Right lobe of liver (tissue), 6 donors: ENCODE measurements at regions not wholly inside any gene's neighbourhood (a gene's known extent, or its start where the extent isn't known, plus 50 kb on each side); places are given as distances from the start of the nearest gene placed in this dataset.
A peak's percentile ranks its signal among the peaks of the same experiment; 100 is the strongest.

ENCODE experiments used
- ATAC-seq, 4 donors: fragments of 200-7000 bp; cut with Tn5 transposase; one replicate each; pipeline ENCODE4 v1.9.1; 2020; ENCODE audit warnings: mild to moderate bottlenecking in 4 of 4, moderate library complexity in 4 of 4
- DNase-seq, 3 donors: peaks; one replicate each; pipeline ENCODE4 v3.0.0-alpha.2; 2020
- H3K27ac ChIP-seq, 3 donors: fragments of 200-600 bp; one replicate each; pipeline ENCODE4 v1.8.0; 2022
- H3K27me3 ChIP-seq, 2 donors: fragments of 200-600 bp; one replicate each; pipeline ENCODE4 v1.8.0; 2022
- H3K36me3 ChIP-seq, 4 donors: fragments of 200-600 bp; sonication (generic) in 1 of 4; one replicate each; pipeline versions ENCODE4 v1.5.1 to v1.8.0; 2017 to 2022; ENCODE audit warnings: control low read depth in 1 of 4
- H3K4me1 ChIP-seq, 4 donors: fragments of 200-600 bp; sonication (generic) in 1 of 4; one replicate each; pipeline versions ENCODE4 v1.5.1 to v1.8.0; 2017 to 2022; ENCODE audit warnings: control low read depth in 1 of 4
- H3K4me3 ChIP-seq, 3 donors: fragments of 200-600 bp; one replicate each; pipeline ENCODE4 v1.8.0; 2022
- H3K9me3 ChIP-seq, 4 donors: fragments of 200-600 bp; sonication (generic) in 1 of 4; one replicate each; pipeline versions ENCODE4 v1.5.1 to v1.8.0; 2017 to 2022; ENCODE audit warnings: control low read depth in 1 of 4
- POLR2A ChIP-seq: fragments of 450-650 bp; IDR thresholded peaks from one replicate; pipeline ENCODE4 v1.6.1; 2017; ENCODE audit warnings: antibody characterized with exemption, mild to moderate bottlenecking
- WGBS: methylation state at CpG from one replicate; pipeline ENCODE4 v1.1.6; 2018; ENCODE audit warnings: low coverage, low lambda C conversion rate; ENCODE audit not compliant: insufficient coverage; ENCODE audit errors: missing lambda C conversion rate; 5-methylcytosine and 5-hydroxymethylcytosine counted together
- intact Hi-C, 2 donors: fragments of 100-400 bp; cut with DNase I; formaldehyde crosslinking; loops; one replicate each; pipeline versions ENCODE4 v1.11.2 to v1.14.1; 2022
- TF ChIP-seq, protein P1 (sequence below), 4 donors: fragments of 200-600 bp in 3 of 4; fragments of 450-650 bp in 1 of 4; IDR thresholded peaks; one replicate each; pipeline versions ENCODE4 v1.5.1 to v1.8.0; 2016 to 2022; ENCODE audit warnings: antibody characterized with exemption in 4 of 4, mild to moderate bottlenecking in 2 of 4
- donor health status: DM: no; HTN: yes; CAD: no.
- donor health status: DM: no; HTN: no; CAD: no.
- donor health status: DM: no; HTN: no; CAD: no.
- donor health status: DM: no; HTN: yes; CAD: no.
- donor health status: DM: no; HTN: yes; CAD: no.

DNA sequence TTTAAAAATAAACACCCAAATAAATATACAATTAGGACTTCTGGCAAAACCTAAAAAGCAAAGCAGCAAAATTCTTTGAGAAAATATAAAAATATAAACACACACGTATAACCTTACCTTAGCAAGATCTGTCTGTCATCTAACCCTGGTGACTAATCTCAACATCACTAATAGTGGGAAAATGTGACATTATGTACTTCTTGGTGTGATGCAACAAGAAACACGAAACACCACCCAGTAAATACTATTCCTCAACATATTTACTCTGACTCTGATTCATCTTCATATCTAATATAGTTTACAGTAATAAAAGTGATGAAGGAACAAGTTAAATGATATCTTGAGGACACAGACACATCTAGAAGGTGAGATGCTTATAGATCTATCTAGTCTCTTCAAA lies 332.6 kb upstream of the MANEA start:
- intact Hi-C loops, result no loop called here
- no peaks in the 10 kb centered on the region for H3K27me3 ChIP-seq
- no peaks in the 10 kb centered on the region for H3K36me3 ChIP-seq
- TF ChIP-seq, protein P1, sequence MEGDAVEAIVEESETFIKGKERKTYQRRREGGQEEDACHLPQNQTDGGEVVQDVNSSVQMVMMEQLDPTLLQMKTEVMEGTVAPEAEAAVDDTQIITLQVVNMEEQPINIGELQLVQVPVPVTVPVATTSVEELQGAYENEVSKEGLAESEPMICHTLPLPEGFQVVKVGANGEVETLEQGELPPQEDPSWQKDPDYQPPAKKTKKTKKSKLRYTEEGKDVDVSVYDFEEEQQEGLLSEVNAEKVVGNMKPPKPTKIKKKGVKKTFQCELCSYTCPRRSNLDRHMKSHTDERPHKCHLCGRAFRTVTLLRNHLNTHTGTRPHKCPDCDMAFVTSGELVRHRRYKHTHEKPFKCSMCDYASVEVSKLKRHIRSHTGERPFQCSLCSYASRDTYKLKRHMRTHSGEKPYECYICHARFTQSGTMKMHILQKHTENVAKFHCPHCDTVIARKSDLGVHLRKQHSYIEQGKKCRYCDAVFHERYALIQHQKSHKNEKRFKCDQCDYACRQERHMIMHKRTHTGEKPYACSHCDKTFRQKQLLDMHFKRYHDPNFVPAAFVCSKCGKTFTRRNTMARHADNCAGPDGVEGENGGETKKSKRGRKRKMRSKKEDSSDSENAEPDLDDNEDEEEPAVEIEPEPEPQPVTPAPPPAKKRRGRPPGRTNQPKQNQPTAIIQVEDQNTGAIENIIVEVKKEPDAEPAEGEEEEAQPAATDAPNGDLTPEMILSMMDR (IDR thresholded peaks at IDR 0.05), result no peak
- no peak for TF ChIP-seq POLR2A
- ATAC-seq (no peak), DNase-seq (no peak)
- H3K4me3 ChIP-seq, result no peak overlapping the region
- no peaks in the 10 kb centered on the region for H3K9me3 ChIP-seq
- 47% methylated on average over 2 of the region's 2 CpGs for WGBS
- no peak overlapping the region for H3K27ac ChIP-seq
- peaks cover 0 to 6% (median 0%) of the 10 kb centered on the region in 4 donors for H3K4me1 ChIP-seq

DNA sequence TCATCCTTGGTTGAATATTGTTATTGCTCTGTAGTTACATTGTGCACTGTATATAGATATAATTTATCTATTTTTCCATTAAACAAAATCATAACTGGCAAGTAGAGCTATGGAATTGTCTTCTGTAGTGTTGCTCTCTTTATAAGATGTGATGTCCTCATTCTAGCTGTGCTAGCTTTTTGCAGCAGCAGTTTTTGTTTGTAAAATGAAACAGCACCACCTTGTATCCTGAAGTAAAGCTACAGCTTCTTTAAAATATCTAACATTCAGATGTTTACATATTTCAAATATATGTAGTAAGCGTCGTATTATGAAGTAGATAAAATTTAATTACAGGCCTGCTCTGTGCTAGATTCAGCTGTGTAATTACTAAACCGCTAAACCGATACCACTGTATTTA lies 328.8 kb upstream of the MANEA start:
- intact Hi-C loops, result no loop called here
- DNase-seq (no peak), ATAC-seq (no peak)
- no peak overlapping the region for H3K4me3 ChIP-seq
- no peak overlapping the region for H3K27ac ChIP-seq
- no peaks in the 10 kb centered on the region for H3K36me3 ChIP-seq
- no peaks in the 10 kb centered on the region for H3K9me3 ChIP-seq
- H3K4me1 ChIP-seq, result peaks cover 0 to 6% (median 0%) of the 10 kb centered on the region in 4 donors
- 79% methylated on average over 4 of the region's 4 CpGs for WGBS
- no peaks in the 10 kb centered on the region for H3K27me3 ChIP-seq
- no peak for TF ChIP-seq POLR2A
- TF ChIP-seq, protein P1 (IDR thresholded peaks at IDR 0.05), result no peak

DNA sequence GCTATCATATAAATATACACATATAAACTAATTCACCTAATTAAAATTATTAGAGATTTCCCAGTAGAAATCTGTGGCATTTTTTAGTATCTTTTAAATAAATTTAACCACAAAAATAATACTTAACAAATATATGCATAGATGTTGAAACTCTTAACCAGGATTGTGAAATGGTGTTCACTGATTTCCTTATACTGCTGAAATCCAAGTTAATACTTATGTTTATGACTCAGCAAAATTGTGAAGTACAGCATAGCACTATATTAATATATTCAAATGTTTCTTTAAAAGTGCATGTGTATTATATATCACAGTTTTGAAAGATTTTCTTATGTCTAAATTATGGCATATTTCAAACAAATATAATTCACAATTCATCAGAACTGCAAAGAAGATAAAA lies 328.2 kb upstream of the MANEA start:
- Histone ChIP-seq H3K4me1 (peaks cover 0 to 6% (median 0%) of the 10 kb centered on the region in 4 donors), H3K27me3 (no peaks in the 10 kb centered on the region), H3K9me3 (no peaks in the 10 kb centered on the region), H3K36me3 (no peaks in the 10 kb centered on the region), H3K27ac (no peak overlapping the region), H3K4me3 (no peak overlapping the region)
- ATAC-seq (peak in 2 of 4 donors; percentile 27 to 55), DNase-seq (no peak)
- intact Hi-C loops, result no loop called here
- no peak for TF ChIP-seq POLR2A
- TF ChIP-seq, protein P1 (IDR thresholded peaks at IDR 0.05), result no peak

DNA sequence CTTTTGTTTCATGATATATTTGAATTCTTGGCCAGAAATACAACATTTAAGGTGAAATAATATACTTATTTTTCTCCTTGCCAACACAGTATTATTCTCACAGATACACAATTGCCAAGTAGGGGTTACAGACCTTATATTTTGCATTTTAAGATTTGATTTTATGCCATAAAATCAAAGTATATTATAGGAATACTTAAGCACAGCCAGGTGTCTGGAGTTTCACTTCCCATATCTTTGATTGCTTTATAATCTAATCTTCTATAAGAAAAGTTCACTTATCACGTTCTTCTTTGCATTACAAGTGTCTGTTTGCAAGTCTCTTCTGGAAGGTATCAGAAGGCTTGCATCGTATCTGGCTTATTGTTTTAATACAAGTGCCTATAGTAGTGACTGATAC lies 327.7 kb upstream of the MANEA start:
- no peak overlapping the region for H3K4me3 ChIP-seq
- H3K4me1 ChIP-seq, result peaks cover 0 to 6% (median 0%) of the 10 kb centered on the region in 4 donors
- no peaks in the 10 kb centered on the region for H3K27me3 ChIP-seq
- H3K27ac ChIP-seq, result no peak overlapping the region
- no peak for TF ChIP-seq POLR2A
- TF ChIP-seq, protein P1 (IDR thresholded peaks at IDR 0.05), result no peak
- no peak for DNase-seq
- H3K36me3 ChIP-seq, result no peaks in the 10 kb centered on the region
- ATAC-seq, result no peak
- 56% methylated on average over 2 of the region's 2 CpGs for WGBS
- intact Hi-C loops, result no loop called here
- H3K9me3 ChIP-seq, result no peaks in the 10 kb centered on the region

DNA sequence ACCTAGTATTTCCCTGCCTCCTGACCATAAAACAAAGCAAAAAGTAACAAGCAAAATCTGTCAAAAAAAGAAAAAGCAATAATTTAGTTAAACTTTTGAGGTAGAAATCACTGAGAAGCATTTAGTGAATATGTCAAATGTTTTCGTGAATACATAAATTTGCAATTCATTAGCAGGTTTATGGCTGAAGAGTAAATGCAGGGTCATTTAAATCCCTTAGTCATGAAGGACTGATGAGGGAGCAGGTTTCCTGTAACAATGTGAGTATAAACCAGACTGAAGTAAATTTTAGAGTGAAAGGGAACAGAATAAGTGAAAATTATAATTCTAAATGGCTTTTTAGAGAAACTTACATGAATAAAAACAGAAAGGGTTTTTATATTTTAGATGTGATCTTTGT lies 313.5 kb upstream of the MANEA start:
- Histone ChIP-seq H3K4me3 (no peak overlapping the region), H3K27ac (no peak overlapping the region), H3K4me1 (no peaks in the 10 kb centered on the region), H3K27me3 (no peaks in the 10 kb centered on the region), H3K9me3 (no peaks in the 10 kb centered on the region), H3K36me3 (no peaks in the 10 kb centered on the region)
- WGBS, result 0% methylated on average over 1 of the region's 1 CpG
- intact Hi-C loops, result no loop called here
- no peak for ATAC-seq
- no peak for TF ChIP-seq POLR2A
- TF ChIP-seq, protein P1 (IDR thresholded peaks at IDR 0.05), result no peak
- no peak for DNase-seq
